GM06990 (cell line): ENCODE measurements at regions not wholly inside any gene's neighbourhood (a gene's known extent, or its start where the extent isn't known, plus 50 kb on each side); places are given as distances from the start of the nearest gene placed in this dataset.

Experiments used
- DNase-seq: peaks from one replicate; pipeline ENCODE4 v3.0.0-alpha.2; 2011; ENCODE audit not compliant: insufficient read length; ENCODE audit errors: extremely low read depth
- H3K27me3 ChIP-seq: replicated peaks from 2 replicates; pipeline ENCODE4 v1.6.0; 2011; ENCODE audit warnings: low read length; ENCODE audit not compliant: control insufficient read depth, insufficient read depth
- H3K36me3 ChIP-seq: 2 replicates; pipeline ENCODE4 v1.5.1; 2011; ENCODE audit warnings: low read length; ENCODE audit not compliant: control insufficient read depth, insufficient read depth
- H3K4me3 ChIP-seq: replicated peaks from 2 replicates; pipeline ENCODE4 v1.5.1; 2011; ENCODE audit warnings: low read depth, mild to moderate bottlenecking, control low read depth, low read length
- TF ChIP-seq, protein P1 (sequence below): IDR thresholded peaks from 2 replicates; pipeline ENCODE4 v1.5.1; 2011; ENCODE audit warnings: low read length, control low read depth, mild to moderate bottlenecking, inconsistent platforms; ENCODE audit not compliant: insufficient read depth, poor library complexity, severe bottlenecking

DNA sequence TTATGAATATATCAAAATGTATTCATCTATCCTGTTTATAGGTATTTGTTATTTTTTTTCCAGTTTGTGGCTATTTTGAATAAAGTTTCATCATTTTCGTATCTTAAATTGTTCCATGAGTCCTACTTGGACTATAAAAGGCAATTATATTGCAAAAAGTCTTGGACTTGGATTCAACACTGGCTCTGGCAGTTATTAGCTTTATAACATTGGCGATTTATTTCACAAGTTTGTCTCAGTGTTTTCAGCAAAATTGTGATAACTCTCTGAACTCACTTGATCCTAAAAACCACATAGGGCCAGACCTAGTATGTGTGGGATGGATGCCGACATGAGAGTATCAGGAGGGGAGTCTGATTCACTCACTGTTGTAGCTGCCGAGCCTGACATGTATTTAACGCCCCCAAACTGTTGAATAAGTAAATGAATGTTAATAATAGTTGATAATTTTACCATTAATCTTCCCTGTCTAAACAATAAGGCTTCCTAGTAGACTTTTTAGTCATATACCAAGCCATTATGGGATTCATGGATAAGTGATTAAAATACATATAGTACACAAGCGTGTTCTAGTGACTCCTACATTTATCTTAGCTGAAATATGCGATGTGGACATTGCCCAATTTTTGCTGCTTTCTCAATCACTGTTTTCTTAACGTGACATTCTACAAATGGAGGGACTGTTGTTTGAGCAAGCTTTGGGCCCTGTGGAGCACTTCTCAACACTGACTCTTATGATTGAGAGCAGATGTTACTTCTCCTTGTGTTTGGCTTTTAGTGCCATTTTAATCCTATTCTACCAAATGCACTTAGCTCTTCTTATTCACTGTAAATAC is 907.6 kb downstream of the EPHA4 start:
- Histone ChIP-seq H3K36me3 (no peaks in the 10 kb centered on the region), H3K27me3 (no peaks in the 10 kb centered on the region), H3K4me3 (no peak overlapping the region)
- DNase-seq: no peak
- TF ChIP-seq, protein P1, sequence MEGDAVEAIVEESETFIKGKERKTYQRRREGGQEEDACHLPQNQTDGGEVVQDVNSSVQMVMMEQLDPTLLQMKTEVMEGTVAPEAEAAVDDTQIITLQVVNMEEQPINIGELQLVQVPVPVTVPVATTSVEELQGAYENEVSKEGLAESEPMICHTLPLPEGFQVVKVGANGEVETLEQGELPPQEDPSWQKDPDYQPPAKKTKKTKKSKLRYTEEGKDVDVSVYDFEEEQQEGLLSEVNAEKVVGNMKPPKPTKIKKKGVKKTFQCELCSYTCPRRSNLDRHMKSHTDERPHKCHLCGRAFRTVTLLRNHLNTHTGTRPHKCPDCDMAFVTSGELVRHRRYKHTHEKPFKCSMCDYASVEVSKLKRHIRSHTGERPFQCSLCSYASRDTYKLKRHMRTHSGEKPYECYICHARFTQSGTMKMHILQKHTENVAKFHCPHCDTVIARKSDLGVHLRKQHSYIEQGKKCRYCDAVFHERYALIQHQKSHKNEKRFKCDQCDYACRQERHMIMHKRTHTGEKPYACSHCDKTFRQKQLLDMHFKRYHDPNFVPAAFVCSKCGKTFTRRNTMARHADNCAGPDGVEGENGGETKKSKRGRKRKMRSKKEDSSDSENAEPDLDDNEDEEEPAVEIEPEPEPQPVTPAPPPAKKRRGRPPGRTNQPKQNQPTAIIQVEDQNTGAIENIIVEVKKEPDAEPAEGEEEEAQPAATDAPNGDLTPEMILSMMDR: no peak

DNA sequence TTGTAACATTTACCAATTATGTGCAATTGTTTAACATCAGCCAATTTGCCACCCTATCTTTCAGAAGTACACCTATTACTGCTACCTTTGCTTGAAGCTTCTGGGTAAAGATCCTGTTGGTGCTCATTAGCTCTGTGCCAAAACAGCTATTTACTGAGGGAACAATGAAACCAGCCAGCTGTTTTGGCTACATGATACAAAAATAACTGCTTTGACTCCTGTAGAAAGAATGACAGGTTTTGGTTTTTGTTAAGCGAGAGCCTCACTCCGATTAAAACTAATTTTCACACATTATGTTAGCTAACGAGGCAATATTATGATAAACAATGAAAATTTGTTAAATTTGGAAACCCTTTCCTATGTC is 907.0 kb downstream of the EPHA4 start:
- H3K4me3 ChIP-seq: no peak overlapping the region
- TF ChIP-seq, protein P1: no peak
- H3K36me3 ChIP-seq: no peaks in the 10 kb centered on the region
- no peaks in the 10 kb centered on the region for H3K27me3 ChIP-seq
- DNase-seq: no peak

DNA sequence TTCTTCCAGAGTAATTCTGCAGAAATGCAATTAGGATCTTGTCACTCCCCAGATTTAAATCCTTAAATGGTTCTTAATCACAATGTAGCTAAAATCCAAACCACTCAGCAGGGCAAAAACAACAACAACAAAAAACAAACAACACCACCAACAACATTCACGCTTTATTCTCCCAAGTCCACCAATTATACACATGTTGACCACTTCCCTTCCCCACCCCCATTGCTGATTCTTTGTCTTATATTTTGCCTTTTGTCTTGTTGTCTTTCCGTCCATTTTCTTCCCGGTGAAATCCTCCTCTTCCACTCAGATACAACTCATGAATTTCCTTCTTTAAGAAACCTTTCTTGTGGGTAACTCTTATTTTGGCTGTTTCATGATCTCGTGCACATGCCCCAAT is 902.8 kb downstream of the EPHA4 start:
- DNase-seq: no peak
- TF ChIP-seq, protein P1: no peak
- Histone ChIP-seq H3K27me3 (no peaks in the 10 kb centered on the region), H3K4me3 (no peak overlapping the region), H3K36me3 (no peaks in the 10 kb centered on the region)

DNA sequence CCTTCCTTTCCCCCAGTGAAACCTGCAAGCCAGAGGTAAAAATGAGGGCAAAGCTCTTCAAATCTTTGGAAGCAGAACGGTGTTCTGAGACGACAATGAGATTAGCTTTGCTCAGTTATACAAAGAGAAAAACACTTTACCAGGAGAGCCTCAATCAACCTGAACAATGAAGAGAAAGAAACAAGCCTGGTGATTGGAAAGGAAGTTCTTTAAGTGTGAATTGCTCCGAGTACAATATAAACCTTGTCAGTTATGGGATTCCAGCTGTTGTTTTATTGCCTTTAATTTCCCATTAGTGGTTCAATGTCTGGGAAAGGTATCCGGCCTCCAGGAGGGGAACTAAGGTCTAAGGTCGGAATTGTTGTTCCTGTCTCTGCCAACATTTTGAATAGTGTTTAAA is 901.6 kb downstream of the EPHA4 start:
- Histone ChIP-seq H3K36me3 (no peaks in the 10 kb centered on the region), H3K27me3 (no peaks in the 10 kb centered on the region), H3K4me3 (no peak overlapping the region)
- TF ChIP-seq, protein P1: no peak
- DNase-seq: no peak

DNA sequence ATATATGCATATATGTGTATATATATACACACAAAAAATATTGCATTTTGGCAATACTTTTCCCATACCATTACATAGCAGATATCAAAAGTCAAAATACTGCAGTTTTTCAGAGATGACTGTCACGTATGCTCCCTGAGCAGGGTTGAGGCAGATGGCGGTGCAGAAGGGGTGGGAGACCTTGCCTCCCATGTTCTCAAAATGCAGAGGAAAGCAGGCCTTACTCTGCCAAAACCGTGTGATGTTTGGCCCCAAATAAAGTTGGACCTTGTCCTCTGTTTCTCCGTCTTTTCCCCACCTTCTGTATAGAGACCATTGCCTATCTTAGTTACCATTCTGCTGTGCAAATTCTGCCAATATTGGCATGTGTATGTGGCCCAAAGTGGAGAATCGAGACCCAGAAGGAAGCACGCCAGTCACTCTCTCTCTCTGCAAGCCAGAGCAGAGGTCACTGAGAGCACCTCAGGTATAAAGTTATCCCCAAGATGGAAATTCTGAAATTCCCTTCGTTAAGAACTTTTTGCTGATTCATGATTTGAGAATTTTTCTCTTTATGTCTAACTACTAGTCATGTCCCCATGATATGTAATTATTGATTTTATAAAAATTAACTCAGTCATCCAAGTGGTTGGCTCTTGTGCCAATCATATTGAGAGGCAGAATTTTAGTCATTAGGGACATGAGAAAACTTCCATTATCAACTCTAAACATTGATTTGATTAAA is 898.8 kb downstream of the EPHA4 start:
- no peak for DNase-seq
- Histone ChIP-seq H3K27me3 (no peaks in the 10 kb centered on the region), H3K36me3 (no peaks in the 10 kb centered on the region), H3K4me3 (no peak overlapping the region)
- TF ChIP-seq, protein P1: no peak
